Pancreas (tissue), 10 donors: ENCODE measurements at regions not wholly inside any gene's neighbourhood (a gene's known extent, or its start where the extent isn't known, plus 50 kb on each side); places are given as distances from the start of the nearest gene placed in this dataset.

Source experiments
- ATAC-seq, 4 donors: fragments of 200-7000 bp; cut with Tn5 transposase; one replicate each; pipeline versions ENCODE4 v1.8.0 to v1.9.1; 2020; ENCODE audit warnings: mild to moderate bottlenecking in 4 of 4, moderate library complexity in 4 of 4
- DNase-seq, 6 donors: peaks; one replicate each; pipeline ENCODE4 v3.0.0-alpha.2; 2020
- FAIRE-seq: peaks from 2 replicates; lab custom pipeline; 2012; peaks lifted over from hg19 to GRCh38; lab: Jason Lieb, UNC
- H3K27ac ChIP-seq, 4 donors: fragments of 200-600 bp; sonication (generic); 1 replicate in 3 of 4; 2 replicates in 1 of 4; pipeline versions ENCODE4 v1.5.0 to v1.8.0; 2020
- H3K27me3 ChIP-seq, 4 donors: fragments of 200-600 bp; one replicate each; pipeline ENCODE4 v1.8.0; 2021
- H3K36me3 ChIP-seq, 3 donors: fragments of 200-600 bp; sonication (generic) in 1 of 3; one replicate each; pipeline versions ENCODE4 v1.5.0 to v1.8.0; 2020 to 2021
- H3K4me1 ChIP-seq, 3 donors: fragments of 200-600 bp; one replicate each; pipeline ENCODE4 v1.8.0; 2021
- H3K4me3 ChIP-seq, 4 donors: fragments of 200-600 bp; sonication (generic) in 2 of 4; one replicate each; pipeline versions ENCODE4 v1.5.0 to v1.8.0; 2020 to 2021
- H3K9me3 ChIP-seq, 4 donors: fragments of 200-600 bp; one replicate each; pipeline ENCODE4 v1.8.0; 2021
- CTCF ChIP-seq, 4 donors: fragments of 200-600 bp; sonication (generic) in 3 of 4; IDR thresholded peaks; one replicate each; pipeline versions ENCODE4 v1.5.0 to v1.8.0; 2021; ENCODE audit warnings: antibody characterized with exemption in 4 of 4
- WGBS, 2 donors: extraction: QIAGEN DNeasy Blood & Tissue Kit; methylation state at CpG; one replicate each; pipeline ENCODE4 v1.1.7; 2013; 5-methylcytosine and 5-hydroxymethylcytosine counted together
- intact Hi-C, 3 donors: fragments of 100-400 bp; cut with DNase I; formaldehyde crosslinking; loops; one replicate each; pipeline versions ENCODE4 v1.11.1 to v1.14.2; 2022
- donor health status: healthy with polysubstance abuse.
- donor health status: DM: no; HTN: no; CAD: no; lungs with moderate emphysema.
- donor health status: DM: no; HTN: no; CAD: no.
- donor health status: control.
- donor health status: control.
- donor health status: Bipolar disorder and iron deficiency.
- donor health status: DM: yes; HTN: yes; CAD: no.
- donor health status: DM: no; HTN: no; CAD: no.
- donor health status: DM: no; HTN: no; CAD: no.
- donor health status: DM: yes; HTN: yes; CAD: no.

- Histone ChIP-seq H3K4me1 (no peaks in the 10 kb centered on the region), H3K4me3 (no peak overlapping the region), H3K9me3 (no peaks in the 10 kb centered on the region), H3K27me3 (no peaks in the 10 kb centered on the region), H3K27ac (no peak overlapping the region), H3K36me3 (no peaks in the 10 kb centered on the region)
- no peak for DNase-seq
- FAIRE-seq: no peak
- intact Hi-C loops: no loop called here
- ATAC-seq: no peak
- WGBS, 2 donors: 59 to 74% methylated on average over 7 of the region's 7 CpGs
- TF ChIP-seq CTCF (IDR thresholded peaks at IDR 0.05): no peak
These were observed 229.1 kb upstream of the RTL1 start for GRCh38 chr14:101132588-101132987.

- intact Hi-C loops: no loop called here
These were observed 229.5 kb upstream of the RTL1 start for GRCh38 chr14:101133068-101133467.

DNA sequence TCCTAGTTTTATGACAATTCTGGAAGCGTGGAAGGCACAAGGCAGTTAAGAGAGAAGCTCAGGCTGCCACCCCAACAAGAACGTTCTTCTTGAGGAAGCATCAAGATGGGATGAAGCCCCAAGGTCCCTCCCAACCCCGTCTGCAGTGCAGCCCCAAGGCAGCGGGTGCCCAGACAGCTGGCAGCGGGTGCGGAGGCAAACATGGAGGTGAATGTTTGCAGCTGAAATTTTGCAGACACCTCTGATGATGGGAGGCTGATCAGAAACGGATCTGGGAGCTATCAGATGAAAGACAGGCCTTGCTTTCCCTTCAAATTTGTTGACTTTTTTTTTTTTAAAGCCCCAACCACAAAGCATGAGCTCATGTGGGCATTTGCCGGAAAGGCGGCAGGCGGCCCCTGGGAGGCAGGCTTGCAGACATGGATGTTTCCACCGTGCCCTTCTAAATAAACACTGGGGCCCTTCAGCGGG is 230.7 kb upstream of the RTL1 start:
- no peaks in the 10 kb centered on the region for H3K36me3 ChIP-seq
- H3K4me3 ChIP-seq: no peak overlapping the region
- no peak for FAIRE-seq
- WGBS, 2 donors: 62 to 77% methylated on average over 12 of the region's 12 CpGs
- no peaks in the 10 kb centered on the region for H3K9me3 ChIP-seq
- H3K4me1 ChIP-seq: no peaks in the 10 kb centered on the region
- no peak for DNase-seq
- H3K27ac ChIP-seq: no peak overlapping the region
- intact Hi-C loops: no loop called here
- ATAC-seq: no peak
- no peak for TF ChIP-seq CTCF (IDR thresholded peaks at IDR 0.05)
- no peaks in the 10 kb centered on the region for H3K27me3 ChIP-seq

More at GRCh38 chr14:101133068-101133467, 229.5 kb upstream of the RTL1 start:
- TF ChIP-seq CTCF (IDR thresholded peaks at IDR 0.05): no peak
- Histone ChIP-seq H3K9me3 (no peaks in the 10 kb centered on the region), H3K27me3 (no peaks in the 10 kb centered on the region), H3K4me1 (no peaks in the 10 kb centered on the region), H3K36me3 (no peaks in the 10 kb centered on the region), H3K4me3 (no peak overlapping the region), H3K27ac (no peak overlapping the region)
- 75 to 83% methylated on average over 8 of the region's 8 CpGs for WGBS, 2 donors
- no peak for ATAC-seq
- no peak for DNase-seq
- no peak for FAIRE-seq

DNA sequence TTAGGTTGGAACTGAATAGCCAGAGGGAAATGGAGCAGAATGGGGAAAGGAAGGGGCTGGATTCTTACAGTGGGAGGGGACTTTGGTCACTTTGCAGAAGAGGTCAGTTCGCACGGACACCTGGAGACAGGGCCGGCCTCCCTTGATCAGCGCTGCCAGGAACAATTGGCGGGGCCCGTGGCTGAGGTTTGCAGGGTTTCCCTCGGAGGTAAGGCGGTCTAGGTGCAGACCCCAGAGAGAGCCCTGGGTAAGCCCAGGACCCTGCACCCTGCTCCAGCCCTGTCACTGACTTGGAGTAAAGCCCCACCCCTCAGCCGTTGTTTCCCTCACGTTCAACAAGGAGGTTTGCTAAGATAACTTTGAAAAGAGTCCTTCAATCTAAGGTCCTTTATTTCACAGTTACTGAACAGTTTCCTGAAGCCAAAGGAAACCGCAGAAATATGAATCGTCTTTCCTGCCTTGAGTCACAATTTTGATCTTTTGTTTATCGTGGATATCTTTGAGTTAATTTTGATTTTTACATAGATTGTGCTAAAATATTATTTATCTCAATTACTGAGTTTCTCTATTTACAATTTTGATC is 231.4 kb upstream of the RTL1 start:
- no peak overlapping the region for H3K27ac ChIP-seq
- no peaks in the 10 kb centered on the region for H3K36me3 ChIP-seq
- WGBS, 2 donors: 59 to 65% methylated on average over 13 of the region's 13 CpGs
- DNase-seq (no peak), FAIRE-seq (no peak), ATAC-seq (no peak)
- H3K9me3 ChIP-seq: no peaks in the 10 kb centered on the region
- no peak overlapping the region for H3K4me3 ChIP-seq
- no peak for TF ChIP-seq CTCF (IDR thresholded peaks at IDR 0.05)
- H3K4me1 ChIP-seq: no peaks in the 10 kb centered on the region
- no peaks in the 10 kb centered on the region for H3K27me3 ChIP-seq
- intact Hi-C loops: no loop called here
